Hypothalamus (tissue), 51 donors: ENCODE measurements at regions not wholly inside any gene's neighbourhood (a gene's known extent, or its start where the extent isn't known, plus 50 kb on each side); places are given as distances from the start of the nearest gene placed in this dataset.

Source experiments
- DNase-seq, 51 donors: peaks; one replicate each; lab custom pipeline; 2025; lab: John Stamatoyannopoulos, UW

- no peak for DNase-seq
Measured at GRCh38 chr1:82644186-82644915, 843.6 kb downstream of the ADGRL2 start.

DNA sequence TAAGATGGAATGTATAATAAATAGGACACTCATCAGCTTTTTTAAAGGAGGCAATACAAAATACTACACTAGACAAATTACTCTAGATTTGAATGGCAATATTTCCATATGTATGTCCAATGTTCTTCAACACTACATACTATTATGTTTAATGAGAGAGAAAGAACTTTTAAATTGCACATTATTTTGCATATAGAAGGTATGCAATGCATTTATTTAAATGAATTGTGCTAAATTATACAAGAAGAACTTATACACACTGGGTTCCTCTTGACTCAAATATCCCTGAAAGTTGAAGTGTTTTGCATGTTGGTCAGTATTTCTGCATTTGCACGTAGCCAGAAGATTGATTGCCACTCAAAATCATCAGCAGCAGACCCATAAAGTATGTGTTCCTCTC is 839.6 kb downstream of the ADGRL2 start:
- DNase-seq = no peak

DNA sequence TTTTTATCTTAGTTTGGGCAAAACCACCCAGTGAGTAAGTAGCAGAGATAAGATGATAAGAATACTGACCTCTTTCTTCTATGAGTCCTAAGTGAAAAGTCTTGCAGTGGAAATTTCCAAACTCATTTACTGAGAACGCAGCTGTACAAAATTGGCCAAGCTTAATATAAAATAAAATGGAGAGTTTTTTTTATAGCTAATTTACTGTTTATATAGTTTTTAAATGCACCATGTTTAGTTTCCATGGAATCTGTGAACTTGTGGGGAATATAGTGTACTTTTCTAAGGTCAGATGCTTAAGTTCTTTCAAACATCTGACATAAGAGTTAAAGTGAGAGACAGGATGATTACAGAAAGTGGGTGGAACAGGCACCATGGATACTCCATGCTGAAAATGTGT is 833.5 kb downstream of the ADGRL2 start:
- no peak for DNase-seq

GRCh38 chr1:82632155-82632554 is 831.4 kb downstream of the ADGRL2 start:
- DNase-seq = no peak

- no peak for DNase-seq
Measured at GRCh38 chr1:82628887-82629286, 828.2 kb downstream of the ADGRL2 start.

DNA sequence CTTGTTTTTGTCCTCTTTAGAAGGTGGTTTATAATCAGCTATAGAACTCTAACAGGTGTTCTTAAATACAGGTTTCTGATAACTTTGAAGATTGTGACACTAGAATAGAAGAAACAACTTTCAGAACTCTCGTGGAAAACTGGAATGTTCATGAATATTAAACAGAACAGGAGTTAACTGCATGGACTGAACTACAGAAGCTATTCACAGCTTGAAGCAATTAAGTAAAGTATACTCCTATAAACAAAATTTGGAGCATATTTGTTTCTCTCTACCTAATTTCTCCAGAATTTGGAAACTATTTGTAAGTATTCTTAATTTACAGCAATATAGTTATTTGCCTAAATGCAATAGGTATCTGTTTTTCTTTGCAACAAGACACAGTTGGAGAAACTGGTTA is 824.8 kb downstream of the ADGRL2 start:
- no peak for DNase-seq

DNA sequence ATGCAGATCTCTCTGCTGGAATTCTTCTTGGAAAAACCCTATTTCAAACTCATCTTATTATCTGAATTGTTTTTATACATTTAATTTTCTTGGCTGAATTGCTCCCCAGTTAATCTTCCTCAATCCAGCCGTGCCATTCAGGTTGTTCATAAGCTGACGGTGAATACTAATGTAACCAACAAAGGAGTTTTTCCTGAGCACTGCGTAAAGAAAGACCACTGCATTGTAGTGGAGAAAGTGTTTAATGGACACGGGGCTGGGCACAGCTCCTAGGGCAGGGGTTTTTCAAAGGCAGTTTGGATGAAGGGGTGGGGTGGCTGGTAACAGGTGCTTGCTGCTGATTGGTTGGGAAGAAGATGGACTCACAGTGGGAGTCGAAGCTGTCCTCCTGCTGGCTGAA is 820.3 kb downstream of the ADGRL2 start:
- no peak for DNase-seq

DNA sequence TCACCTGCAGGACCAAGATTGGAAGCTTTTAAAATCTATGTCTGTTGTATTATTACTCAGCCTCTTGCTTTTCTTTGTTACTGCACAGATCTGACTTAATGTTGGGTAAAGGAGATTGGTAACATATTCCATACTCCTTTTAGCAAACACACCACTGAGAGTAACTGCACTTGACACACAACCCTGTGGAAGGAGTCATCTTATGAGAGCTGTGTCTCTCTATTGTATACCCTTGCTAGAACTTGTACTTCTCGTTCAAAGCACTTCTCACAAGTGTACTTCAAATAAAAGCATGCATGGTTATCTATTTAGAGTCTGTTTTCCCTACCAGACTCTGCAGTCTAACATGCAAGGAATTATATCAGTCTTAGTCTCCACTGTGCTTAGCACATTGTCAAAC is 813.4 kb downstream of the ADGRL2 start:
- DNase-seq = no peak

DNA sequence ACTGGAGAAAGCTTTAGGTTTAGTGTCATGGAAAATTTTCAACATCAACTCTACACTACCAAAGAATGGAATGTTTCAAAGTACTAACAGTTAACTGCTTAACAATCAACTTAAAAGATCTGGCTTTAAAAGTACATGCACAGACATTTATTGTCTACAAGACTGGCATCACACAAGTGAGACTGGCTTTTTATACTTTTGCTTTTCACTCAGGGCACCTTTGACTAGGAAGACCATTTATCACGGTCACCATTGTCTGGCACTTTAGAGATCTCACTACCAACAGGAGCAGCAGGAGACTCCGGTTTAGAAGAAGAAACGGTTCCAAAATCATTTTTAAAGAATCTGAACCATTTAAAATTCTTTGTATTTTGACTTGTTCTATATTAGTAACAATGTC is 812.3 kb downstream of the ADGRL2 start:
- DNase-seq = no peak

- DNase-seq = no peak
Measured at GRCh38 chr1:82606546-82606945, 805.8 kb downstream of the ADGRL2 start.

DNA sequence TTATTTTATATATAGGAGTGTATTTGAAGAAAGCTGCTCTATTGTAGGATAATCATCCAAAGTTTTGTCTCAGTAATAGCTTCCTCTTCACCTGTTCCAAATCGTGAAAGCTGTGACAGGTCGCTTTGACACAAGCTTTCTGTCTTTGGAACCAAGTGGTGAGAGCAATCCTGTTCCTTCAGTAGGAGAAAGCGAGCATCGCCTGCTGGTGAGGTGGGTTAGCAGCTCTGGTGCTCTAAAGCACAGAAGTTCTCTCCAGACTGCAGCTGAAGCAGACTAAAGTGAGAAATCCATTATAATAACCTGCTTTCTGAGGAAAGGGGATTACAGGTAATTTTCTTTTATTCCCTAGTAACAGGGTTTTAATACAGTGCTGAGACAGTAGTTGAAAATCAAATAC is 803.8 kb downstream of the ADGRL2 start:
- DNase-seq = no peak

DNA sequence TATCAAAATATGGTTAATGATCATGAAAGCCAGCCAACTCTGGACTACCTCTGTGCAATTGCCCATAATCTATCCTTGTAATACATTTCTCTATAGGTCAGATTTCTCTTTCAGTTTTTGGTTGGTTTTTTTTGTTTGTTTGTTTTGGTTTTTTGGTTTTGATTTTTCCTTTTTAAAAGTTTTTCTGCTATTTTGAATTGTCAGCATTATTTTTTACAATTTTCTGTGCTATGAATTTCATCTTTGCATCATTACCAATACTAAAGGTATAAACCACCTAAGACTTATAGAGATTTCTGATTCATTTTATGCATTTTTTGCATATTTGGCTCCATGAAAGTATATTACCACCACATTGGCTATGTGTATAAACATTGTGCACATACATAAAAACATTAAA is 799.6 kb downstream of the ADGRL2 start:
- DNase-seq = no peak

DNA sequence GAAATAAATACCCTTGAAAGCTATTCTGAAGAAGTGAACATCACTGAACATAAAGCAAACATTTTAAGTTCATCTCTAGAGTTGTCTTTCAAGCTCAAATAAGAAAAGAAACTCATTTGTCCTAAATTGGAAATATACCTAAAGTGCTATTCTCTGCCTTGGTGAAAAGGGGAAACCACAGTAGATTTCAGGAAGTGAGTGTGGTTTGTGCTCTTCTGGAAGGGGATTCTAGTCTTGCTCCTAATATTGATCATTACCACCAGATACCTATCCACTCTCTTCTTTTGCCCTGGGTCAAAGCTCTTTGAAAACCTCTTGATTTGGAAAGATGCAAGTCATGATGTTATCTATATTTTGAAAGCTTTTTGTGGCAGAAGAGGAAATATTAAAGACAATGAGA is 798.1 kb downstream of the ADGRL2 start:
- no peak for DNase-seq

DNA sequence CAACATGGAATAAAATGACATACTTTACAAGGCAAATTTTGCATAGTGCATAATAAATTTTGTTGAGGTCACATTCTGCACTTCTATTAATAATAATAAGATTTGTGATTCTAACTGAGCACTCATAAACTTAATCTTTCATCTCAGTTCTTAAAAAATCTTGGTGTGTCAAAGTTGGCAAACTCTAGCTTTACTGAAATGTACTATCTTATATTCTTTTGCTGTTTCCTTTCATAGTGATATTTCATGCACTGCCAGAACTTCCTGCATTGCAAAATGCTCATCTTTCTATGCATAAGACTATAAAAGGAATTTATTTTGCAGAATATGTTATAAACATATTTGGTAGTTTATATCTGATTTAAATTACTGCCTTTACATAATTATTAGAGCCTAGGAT is 797.6 kb downstream of the ADGRL2 start:
- DNase-seq = no peak

- no peak for DNase-seq
Measured at GRCh38 chr1:82597649-82598048, 796.9 kb downstream of the ADGRL2 start.

DNA sequence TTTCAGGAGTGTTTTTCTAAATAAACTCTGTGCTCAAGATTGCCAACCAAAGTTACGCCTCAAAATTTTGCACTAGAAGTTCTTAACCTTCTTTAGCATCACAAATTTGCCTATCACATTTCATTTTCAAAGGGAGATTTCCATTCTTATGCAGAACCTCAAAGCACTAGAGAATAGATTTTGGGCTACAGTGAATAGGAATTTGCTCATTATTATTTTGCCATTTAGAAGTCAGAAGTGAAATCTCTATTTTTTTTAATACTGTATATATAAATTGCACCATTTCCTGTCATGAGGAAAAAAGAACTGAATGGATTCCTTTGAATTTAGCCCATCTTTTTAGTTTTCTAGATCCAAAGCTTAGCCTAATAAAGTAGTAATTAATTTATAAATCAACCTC is 796.4 kb downstream of the ADGRL2 start:
- DNase-seq = no peak

DNA sequence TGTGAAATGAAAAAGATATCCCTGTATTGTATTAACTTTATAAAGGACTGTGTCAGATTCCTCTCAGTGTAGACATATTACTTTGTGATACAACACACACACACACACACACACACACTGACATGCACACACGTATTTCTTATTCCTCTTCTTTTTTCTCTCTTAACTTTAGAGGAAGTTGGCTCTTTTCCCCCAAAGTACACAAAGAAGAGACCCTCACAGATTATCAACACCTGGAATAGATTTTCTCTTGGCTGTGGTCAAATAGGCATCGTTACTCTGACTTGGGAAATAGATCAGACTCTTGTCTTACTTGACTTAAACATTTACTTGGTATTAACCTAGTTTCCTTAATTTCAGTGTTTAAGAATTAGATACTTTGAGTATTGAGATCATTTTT is 792.8 kb downstream of the ADGRL2 start:
- DNase-seq = no peak

GRCh38 chr1:82589588-82589987 is 788.9 kb downstream of the ADGRL2 start:
- no peak for DNase-seq

DNA sequence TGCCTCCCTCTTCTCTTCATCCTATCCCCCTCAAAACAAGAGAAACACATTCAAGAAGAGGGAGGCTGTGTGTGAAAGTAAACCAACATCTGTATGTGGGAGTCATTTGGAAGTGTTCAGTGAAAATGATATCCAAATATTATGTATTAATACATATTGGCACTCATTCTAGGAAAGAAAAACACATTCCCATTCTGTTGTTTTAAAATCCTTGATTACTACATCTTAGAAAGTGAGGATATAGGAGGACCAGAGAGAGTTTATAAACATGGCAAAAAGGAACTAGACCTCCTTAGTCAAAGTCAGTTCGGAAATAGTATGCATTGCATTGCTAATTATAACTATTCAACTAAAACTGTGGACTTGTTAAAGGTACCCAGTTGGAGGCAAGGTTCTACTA is 786.6 kb downstream of the ADGRL2 start:
- no peak for DNase-seq

DNA sequence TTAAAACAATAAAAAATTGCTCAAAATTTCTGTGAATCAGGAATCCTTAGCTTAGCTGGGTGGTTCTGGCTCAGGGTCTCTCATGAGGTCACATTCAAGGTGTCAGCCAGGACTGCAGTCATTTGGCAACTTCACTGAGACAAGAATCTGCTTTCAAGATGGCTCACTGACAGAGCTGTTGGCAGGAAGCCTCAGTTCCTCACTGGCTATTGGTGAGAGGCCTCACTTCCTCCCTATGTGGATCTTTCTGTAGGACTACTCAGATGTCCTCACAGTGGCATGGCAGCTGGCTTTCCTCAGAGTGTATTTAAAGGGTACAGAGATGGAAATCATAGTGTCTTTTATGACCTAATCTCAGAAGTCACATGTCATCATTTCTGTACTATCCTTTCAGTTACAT is 785.7 kb downstream of the ADGRL2 start:
- no peak for DNase-seq

- no peak for DNase-seq
Measured at GRCh38 chr1:82582347-82582746, 781.6 kb downstream of the ADGRL2 start.

DNA sequence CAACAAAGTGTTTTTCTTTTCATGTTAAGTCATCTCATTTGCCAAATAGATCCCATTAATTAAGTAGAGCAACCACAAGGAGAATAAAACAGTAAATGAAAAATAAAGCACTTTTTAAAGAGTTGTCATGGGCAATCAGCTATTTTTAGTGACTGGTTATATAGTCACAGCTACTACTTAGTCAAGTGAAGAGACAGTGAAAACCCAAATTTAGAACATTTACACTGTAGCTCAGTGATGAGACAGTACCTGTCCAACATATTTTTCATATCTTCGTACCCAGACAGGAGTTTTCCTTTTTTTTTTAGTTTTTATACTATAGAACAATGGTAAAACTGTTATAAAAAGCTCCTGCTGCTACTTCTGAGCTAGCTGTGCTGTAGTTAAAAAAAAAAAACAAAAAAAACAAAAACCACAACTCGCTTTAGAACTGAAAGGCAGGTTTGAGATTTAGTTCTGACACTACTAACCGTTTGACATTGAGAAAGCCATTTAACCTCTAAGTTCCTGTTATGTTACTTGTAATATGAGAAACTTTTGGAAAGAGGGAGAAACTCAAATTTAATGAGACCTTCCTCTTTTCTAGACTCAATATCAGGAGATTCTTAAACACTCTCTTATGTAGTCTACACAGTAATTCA is 777.5 kb downstream of the ADGRL2 start:
- DNase-seq = no peak

- no peak for DNase-seq
Measured at GRCh38 chr1:82567348-82567747, 766.6 kb downstream of the ADGRL2 start.
